Cardiac fibroblast (primary cell): ENCODE measurements at regions not wholly inside any gene's neighbourhood (a gene's known extent, or its start where the extent isn't known, plus 50 kb on each side); places are given as distances from the start of the nearest gene placed in this dataset.
A peak's percentile ranks its signal among the peaks of the same experiment; 100 is the strongest.

Source experiments
- DNase-seq, 2 donors: peaks; one replicate each; pipeline versions ENCODE4 v3.0.0 to v3.0.0-alpha.2; 2010; ENCODE audit warnings: low read depth in 2 of 2
- H3K4me3 ChIP-seq, 2 donors: replicated peaks in 1 of 2; 1 replicate in 1 of 2; 2 replicates in 1 of 2; pipeline ENCODE4 v1.5.1; 2011; ENCODE audit warnings: low read depth in 2 of 2, low read length in 2 of 2, mild to moderate bottlenecking in 2 of 2, moderate library complexity in 1 of 2
- TF ChIP-seq, protein P1 (sequence below): IDR thresholded peaks from one replicate; pipeline ENCODE4 v1.5.1; 2011; ENCODE audit warnings: low read depth, mild to moderate bottlenecking, low read length, inconsistent platforms

DNA sequence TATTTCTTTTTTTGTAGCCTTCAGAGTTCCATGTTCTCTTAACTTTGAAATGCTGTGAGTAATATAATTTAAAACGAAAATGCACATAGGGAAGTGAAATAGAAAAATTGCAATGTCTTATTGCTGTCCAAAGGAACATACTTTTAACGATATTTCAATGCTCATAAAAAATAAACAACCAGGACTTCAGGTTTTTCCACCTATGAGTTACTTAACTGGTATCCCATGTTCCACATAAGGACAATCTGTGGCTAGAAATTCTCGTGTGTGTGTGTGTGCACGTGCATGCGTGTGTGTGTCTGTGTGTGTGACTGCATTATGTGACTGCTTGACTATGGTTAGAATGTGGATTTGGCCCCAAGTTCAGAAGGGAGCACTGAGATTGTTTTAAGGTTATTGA, 200.8 kb upstream of the ADGRL4 start:
- H3K4me3 ChIP-seq, result no peak overlapping the region
- TF ChIP-seq, protein P1, sequence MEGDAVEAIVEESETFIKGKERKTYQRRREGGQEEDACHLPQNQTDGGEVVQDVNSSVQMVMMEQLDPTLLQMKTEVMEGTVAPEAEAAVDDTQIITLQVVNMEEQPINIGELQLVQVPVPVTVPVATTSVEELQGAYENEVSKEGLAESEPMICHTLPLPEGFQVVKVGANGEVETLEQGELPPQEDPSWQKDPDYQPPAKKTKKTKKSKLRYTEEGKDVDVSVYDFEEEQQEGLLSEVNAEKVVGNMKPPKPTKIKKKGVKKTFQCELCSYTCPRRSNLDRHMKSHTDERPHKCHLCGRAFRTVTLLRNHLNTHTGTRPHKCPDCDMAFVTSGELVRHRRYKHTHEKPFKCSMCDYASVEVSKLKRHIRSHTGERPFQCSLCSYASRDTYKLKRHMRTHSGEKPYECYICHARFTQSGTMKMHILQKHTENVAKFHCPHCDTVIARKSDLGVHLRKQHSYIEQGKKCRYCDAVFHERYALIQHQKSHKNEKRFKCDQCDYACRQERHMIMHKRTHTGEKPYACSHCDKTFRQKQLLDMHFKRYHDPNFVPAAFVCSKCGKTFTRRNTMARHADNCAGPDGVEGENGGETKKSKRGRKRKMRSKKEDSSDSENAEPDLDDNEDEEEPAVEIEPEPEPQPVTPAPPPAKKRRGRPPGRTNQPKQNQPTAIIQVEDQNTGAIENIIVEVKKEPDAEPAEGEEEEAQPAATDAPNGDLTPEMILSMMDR, result no peak
- DNase-seq, result no peak

DNA sequence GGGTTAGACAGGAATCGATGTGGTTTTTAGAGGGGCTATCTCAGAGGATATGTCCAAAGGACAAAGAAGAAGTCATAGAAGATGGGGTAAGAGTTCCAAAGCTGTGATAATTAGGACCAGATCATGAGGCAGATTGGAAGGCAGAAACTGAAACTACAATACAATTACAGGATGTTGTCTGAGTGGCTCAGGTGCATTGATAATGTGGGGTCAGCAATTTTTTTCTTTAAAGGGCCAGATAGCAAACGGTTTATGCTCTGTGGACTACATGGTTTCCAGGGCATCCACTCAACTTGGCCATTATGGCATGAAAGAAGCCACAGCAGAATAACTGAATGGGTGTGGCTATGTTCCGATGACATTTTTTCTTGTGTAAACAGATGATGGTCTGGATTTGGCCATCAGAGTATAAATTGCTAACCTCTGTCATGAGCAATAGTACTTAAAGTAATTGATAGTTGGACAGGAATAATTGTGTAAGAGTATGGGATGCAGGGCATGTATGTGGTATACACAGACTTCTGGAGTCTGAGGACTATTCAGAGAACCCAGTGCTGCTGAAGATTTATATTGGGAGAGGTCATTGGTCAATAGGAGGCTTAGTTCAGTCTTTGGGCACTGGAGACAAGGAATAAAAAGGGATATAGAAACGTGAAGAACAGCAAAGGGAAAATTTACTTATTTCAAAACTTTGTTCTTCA, 198.4 kb upstream of the ADGRL4 start:
- TF ChIP-seq, protein P1, result no peak

DNA sequence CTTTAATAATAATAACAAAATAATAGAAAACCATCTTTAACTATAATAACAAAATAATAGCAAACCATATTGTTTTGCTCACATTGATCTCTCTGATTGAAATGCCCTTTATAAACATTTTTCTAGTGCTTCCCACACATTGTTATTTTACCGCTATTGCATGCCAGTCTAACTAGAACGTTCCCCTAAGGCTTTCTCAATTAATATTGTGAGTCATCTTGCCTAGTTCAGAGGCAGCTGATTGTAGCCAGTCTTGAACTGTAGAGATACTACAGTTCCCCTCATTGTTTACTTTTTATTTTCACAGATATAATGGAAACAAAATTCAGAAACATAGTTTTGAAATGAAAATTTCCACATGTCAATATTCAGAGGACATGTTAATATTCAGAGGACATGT, 192.3 kb upstream of the ADGRL4 start:
- DNase-seq, result peak; percentile 71 to 72
- TF ChIP-seq, protein P1, result no peak
- no peak overlapping the region for H3K4me3 ChIP-seq

More for the DNA sequence above, 198.4 kb upstream of the ADGRL4 start:
- no peak overlapping the region for H3K4me3 ChIP-seq
- DNase-seq, result no peak

DNA sequence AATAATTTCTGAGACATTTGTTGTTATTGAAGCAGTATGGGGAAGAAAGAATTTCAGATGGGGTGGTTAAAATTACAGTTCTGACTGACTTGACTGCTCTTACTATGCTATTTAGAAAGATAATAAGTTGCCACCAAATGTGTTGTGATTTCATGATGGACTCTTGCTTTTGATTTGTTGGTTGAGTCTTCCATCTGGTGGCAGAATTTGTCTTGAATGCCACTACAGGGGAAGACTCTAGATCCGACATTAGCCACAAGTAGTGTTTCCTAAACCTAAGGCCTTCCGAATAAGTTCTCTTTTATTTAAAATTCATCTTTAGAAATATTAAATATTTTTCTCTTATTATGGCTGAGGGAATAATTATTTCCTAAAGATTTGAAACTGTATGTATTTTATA, 190.9 kb upstream of the ADGRL4 start:
- DNase-seq, result peak; percentile 58 to 75
- TF ChIP-seq, protein P1, result peak; percentile 30
- no peak overlapping the region for H3K4me3 ChIP-seq

DNA sequence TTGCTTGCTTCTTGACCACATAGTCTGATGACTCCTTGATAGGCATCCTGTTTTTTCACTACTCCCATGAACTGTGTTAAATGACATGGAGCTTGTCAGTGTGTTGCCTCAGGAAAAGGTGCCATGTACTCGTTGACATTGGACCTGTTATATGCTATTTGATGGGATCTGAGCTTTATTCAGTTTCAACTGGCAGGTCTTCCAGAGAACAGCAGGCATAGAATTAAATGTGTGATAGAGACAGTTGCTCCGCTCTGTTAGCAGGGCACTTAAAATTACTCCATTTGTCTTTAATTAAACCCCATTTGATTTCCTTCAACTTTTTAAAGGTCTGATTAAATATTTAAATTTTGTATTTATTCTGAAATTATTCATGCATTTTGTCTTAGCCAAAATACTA, 189.7 kb upstream of the ADGRL4 start:
- DNase-seq, result no peak
- TF ChIP-seq, protein P1, result no peak
- no peak overlapping the region for H3K4me3 ChIP-seq

DNA sequence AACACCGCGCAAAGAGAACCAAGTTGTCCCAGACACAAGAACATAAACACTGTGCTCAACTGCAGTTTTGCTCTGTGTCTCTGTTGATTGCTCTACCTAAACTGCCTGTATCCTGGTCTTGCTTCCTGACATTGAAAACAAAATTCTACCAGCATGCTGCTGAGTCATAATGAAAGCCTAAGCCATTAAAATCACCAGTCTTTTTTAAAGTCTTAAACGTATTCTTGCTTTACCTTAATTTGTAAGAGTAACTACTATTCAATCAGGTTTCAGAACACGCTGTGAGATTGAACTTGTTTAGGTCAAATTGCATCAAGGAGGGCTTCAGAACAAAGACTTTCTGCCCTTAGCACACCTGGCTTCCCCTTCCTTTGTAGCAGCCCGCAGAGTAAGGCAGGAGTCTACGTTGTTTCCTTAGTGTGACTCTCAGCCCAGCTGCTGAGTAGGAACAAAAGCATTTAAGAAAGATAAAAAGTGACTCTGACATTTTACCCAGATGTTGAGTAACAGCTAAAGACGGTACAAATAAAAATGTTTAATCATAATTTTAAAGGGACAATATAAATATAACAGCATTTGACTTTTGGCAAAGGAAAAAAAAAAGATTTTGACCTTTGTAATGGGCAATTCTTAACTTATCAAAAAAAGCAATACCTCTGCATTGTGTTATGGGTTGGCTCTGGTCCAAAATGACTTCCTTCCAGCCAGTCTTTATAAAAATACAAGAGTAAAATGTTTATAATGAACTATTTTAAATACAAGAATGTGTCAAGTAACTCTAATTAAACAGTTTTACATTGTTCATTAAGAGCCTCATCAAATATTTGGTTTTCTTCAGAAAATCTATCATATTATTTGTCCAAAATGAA, 186.9 kb upstream of the ADGRL4 start:
- TF ChIP-seq, protein P1, result no peak
- peak; percentile 82 to 95 for DNase-seq
- peak overlapping the region in 1 of 2 donors; percentile 16 for H3K4me3 ChIP-seq
